Stomach (tissue), 4 donors: ENCODE measurements at regions not wholly inside any gene's neighbourhood (a gene's known extent, or its start where the extent isn't known, plus 50 kb on each side); places are given as distances from the start of the nearest gene placed in this dataset.

ENCODE experiments used
- CTCF ChIP-seq, 7 experiments: fragments of 450-650 bp in 4 of 7; fragments of 200-600 bp in 3 of 7; sonication (generic) in 3 of 7; IDR thresholded peaks; one replicate each; pipeline ENCODE4 v1.5.1; 2016 to 2019; ENCODE audit warnings: antibody characterized with exemption in 7 of 7, control low read depth in 2 of 7, mild to moderate bottlenecking in 1 of 7
- EP300 ChIP-seq: sonication (generic); formaldehyde crosslinking; IDR thresholded peaks from one replicate; pipeline ENCODE4 v1.6.1; 2017; ENCODE audit warnings: antibody characterized with exemption
- POLR2A ChIP-seq, 4 donors: fragments of 450-650 bp; IDR thresholded peaks; one replicate each; pipeline ENCODE4 v1.6.1; 2016; ENCODE audit warnings: antibody characterized with exemption in 4 of 4, control low read depth in 2 of 4, mild to moderate bottlenecking in 1 of 4, moderate library complexity in 1 of 4

DNA sequence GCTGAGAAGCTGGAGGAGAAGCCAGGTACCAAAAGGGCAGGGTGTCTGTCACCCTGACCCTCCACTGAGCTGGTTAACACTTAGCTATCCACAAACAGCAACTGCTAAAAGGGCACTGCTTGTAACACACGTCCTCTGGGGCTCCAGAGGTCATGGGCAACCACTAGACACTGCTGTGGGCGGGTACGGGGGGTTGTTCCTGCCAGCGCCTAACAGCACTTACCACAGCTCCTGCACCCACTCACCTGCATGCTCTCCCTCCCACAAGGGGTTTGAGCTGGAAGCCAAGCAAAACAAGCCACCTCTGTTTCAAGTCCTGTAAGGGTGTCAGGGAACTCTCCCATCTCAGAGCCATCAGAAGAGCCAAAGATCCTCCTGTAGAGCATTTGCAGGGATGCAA is 407.6 kb downstream of the MFSD1 start:
- TF ChIP-seq EP300 (no peak), CTCF (IDR thresholded peaks at IDR 0.05) (no peak), POLR2A (IDR thresholded peaks at IDR 0.05) (no peak)
